ENCODE measurements at regions not wholly inside any gene's neighbourhood (a gene's known extent, or its start where the extent isn't known, plus 50 kb on each side); places are given as distances from the start of the nearest gene placed in this dataset.

GRCh38 chr18:40360558-40360957, 1594.5 kb upstream of the PIK3C3 start:
- peaks cover 0 to 31% (median 17%) of the 10 kb centered on the region in 4 donors for H3K4me1 ChIP-seq
- no peaks in the 10 kb centered on the region for H3K27me3 ChIP-seq
- intact Hi-C loops (cut with DNase I), result no loop called here
- no peak for DNase-seq
- H3K27ac ChIP-seq, result no peak overlapping the region
- TF ChIP-seq, protein P1, sequence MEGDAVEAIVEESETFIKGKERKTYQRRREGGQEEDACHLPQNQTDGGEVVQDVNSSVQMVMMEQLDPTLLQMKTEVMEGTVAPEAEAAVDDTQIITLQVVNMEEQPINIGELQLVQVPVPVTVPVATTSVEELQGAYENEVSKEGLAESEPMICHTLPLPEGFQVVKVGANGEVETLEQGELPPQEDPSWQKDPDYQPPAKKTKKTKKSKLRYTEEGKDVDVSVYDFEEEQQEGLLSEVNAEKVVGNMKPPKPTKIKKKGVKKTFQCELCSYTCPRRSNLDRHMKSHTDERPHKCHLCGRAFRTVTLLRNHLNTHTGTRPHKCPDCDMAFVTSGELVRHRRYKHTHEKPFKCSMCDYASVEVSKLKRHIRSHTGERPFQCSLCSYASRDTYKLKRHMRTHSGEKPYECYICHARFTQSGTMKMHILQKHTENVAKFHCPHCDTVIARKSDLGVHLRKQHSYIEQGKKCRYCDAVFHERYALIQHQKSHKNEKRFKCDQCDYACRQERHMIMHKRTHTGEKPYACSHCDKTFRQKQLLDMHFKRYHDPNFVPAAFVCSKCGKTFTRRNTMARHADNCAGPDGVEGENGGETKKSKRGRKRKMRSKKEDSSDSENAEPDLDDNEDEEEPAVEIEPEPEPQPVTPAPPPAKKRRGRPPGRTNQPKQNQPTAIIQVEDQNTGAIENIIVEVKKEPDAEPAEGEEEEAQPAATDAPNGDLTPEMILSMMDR (IDR thresholded peaks at IDR 0.05), result no peak
- no peak for TF ChIP-seq EP300 (IDR thresholded peaks at IDR 0.05)
- no peak for TF ChIP-seq POLR2AphosphoS5 (IDR thresholded peaks at IDR 0.05)
- no peak for TF ChIP-seq POLR2A (IDR thresholded peaks at IDR 0.05)
- 79% methylated on average over 2 of the region's 2 CpGs for WGBS, 2 donors
- H3K4me3 ChIP-seq, result no peak overlapping the region
- no peaks in the 10 kb centered on the region for H3K9me3 ChIP-seq
- no peaks in the 10 kb centered on the region for H3K36me3 ChIP-seq

- TF ChIP-seq, protein P1 (IDR thresholded peaks at IDR 0.05), result no peak
- TF ChIP-seq EP300 (IDR thresholded peaks at IDR 0.05) (no peak), POLR2AphosphoS5 (IDR thresholded peaks at IDR 0.05) (no peak), POLR2A (IDR thresholded peaks at IDR 0.05) (no peak)
- no peak overlapping the region for H3K27ac ChIP-seq
These were observed 1597.5 kb upstream of the PIK3C3 start for GRCh38 chr18:40357536-40357935.

DNA sequence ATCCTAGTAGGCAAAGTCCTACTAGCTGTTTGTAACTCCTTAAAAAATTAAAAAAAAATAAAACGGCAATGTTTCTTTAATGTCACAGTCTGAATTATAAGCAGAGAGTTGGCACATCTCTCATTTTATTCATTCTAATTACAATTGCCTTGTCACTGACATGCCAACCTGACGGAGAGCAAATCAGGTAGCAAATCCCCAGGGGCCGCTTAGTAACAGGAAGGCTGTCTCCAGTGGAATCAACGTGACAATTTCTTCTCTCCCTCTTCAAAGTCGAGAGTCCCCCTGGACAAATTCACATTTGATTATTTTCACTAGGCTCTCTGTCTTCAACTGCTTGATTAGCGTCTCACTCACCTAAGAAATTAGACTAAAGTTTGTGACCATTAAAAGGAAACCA, 1598.9 kb upstream of the PIK3C3 start:
- WGBS, 2 donors, result 77 to 81% methylated on average over 6 of the region's 6 CpGs
- no peaks in the 10 kb centered on the region for H3K36me3 ChIP-seq
- peaks cover 0 to 31% (median 18%) of the 10 kb centered on the region in 4 donors for H3K4me1 ChIP-seq
- no peak overlapping the region for H3K27ac ChIP-seq
- intact Hi-C loops (cut with DNase I), result no loop called here
- H3K9me3 ChIP-seq, result no peaks in the 10 kb centered on the region
- no peaks in the 10 kb centered on the region for H3K27me3 ChIP-seq
- DNase-seq, result no peak
- TF ChIP-seq, protein P1 (IDR thresholded peaks at IDR 0.05), result no peak
- no peak overlapping the region for H3K4me3 ChIP-seq

More at GRCh38 chr18:40357536-40357935, 1597.5 kb upstream of the PIK3C3 start:
- intact Hi-C loops (cut with DNase I), result no loop called here
- no peak overlapping the region for H3K4me3 ChIP-seq
- H3K27me3 ChIP-seq, result no peaks in the 10 kb centered on the region
- H3K9me3 ChIP-seq, result no peaks in the 10 kb centered on the region
- WGBS, 2 donors, result 91 to 92% methylated on average over 2 of the region's 2 CpGs
- H3K4me1 ChIP-seq, result peaks cover 0 to 34% (median 18%) of the 10 kb centered on the region in 4 donors
- DNase-seq, result no peak
- H3K36me3 ChIP-seq, result no peaks in the 10 kb centered on the region

DNA sequence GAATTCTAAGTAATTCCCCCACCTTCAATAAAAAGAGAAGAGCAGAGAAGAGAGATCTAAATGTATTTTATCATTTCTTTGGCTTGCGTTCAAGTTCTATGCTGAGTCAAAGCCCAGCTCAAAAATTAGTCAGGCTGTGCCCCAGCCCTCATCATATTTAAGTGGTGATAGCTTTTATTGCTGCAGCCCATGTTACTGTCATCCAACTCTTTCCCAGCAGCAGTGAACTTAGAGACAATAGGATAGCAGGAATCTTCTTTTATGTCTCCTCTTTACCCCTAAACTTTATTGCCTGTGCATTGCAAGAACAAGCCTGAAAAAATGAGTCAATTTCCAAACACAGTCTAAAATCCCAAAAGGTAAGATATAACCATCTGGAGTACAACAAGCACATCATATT, 1599.3 kb upstream of the PIK3C3 start:
- no peaks in the 10 kb centered on the region for H3K27me3 ChIP-seq
- H3K9me3 ChIP-seq, result no peaks in the 10 kb centered on the region
- intact Hi-C loops (cut with DNase I), result no loop called here
- TF ChIP-seq POLR2A (IDR thresholded peaks at IDR 0.05) (no peak), EP300 (IDR thresholded peaks at IDR 0.05) (no peak), POLR2AphosphoS5 (IDR thresholded peaks at IDR 0.05) (no peak)
- TF ChIP-seq, protein P1 (IDR thresholded peaks at IDR 0.05), result no peak
- WGBS, 2 donors, result 88 to 94% methylated on average over 1 of the region's 1 CpG
- no peak overlapping the region for H3K4me3 ChIP-seq
- DNase-seq, result no peak
- peaks cover 0 to 26% (median 16%) of the 10 kb centered on the region in 4 donors for H3K4me1 ChIP-seq
- no peak overlapping the region for H3K27ac ChIP-seq
- no peaks in the 10 kb centered on the region for H3K36me3 ChIP-seq

DNA sequence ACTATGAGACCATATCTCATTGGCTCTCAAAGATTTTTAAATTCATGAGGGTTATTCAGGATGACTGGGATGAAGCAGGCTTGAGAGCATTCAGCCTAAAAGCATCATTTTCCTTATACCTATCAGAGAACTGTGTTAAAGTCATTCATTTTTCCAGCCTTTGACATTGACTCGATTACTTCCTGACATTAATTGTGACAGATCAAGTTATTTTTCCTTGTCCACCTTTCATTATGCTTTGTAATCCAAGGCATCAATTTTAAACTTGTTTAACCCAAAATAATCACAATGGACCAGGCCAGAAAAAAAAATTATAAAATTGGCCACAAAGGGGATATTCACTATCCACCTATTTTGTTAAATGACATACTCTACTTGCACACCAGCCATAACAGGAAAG, 1606.8 kb upstream of the PIK3C3 start:
- H3K36me3 ChIP-seq, result no peaks in the 10 kb centered on the region
- no peak for DNase-seq
- no peak overlapping the region for H3K4me3 ChIP-seq
- TF ChIP-seq, protein P1 (IDR thresholded peaks at IDR 0.05), result no peak
- no peak for TF ChIP-seq EP300 (IDR thresholded peaks at IDR 0.05)
- TF ChIP-seq POLR2AphosphoS5 (IDR thresholded peaks at IDR 0.05), result no peak
- no peak for TF ChIP-seq POLR2A (IDR thresholded peaks at IDR 0.05)
- no peak overlapping the region for H3K27ac ChIP-seq
- 87 to 92% methylated on average over 1 of the region's 1 CpG for WGBS, 2 donors
- H3K4me1 ChIP-seq, result no peaks in the 10 kb centered on the region
- intact Hi-C loops (cut with DNase I), result no loop called here
- no peaks in the 10 kb centered on the region for H3K9me3 ChIP-seq
- H3K27me3 ChIP-seq, result no peaks in the 10 kb centered on the region

Data from sigmoid colon (tissue), 6 donors.